SU-DHL-6 (cell line): ENCODE measurements at regions not wholly inside any gene's neighbourhood (a gene's known extent, or its start where the extent isn't known, plus 50 kb on each side); places are given as distances from the start of the nearest gene placed in this dataset.

Source experiments
- CTCF ChIP-seq: fragments of 200-600 bp; sonication (generic); IDR thresholded peaks from one replicate; pipeline ENCODE4 v1.5.1; 2017; ENCODE audit warnings: antibody characterized with exemption, mild to moderate bottlenecking, low read length, moderate library complexity; ENCODE audit not compliant: insufficient read depth, poor library complexity, severe bottlenecking
- EZH2phosphoT487 ChIP-seq: fragments of 200-600 bp; sonication (generic), shearing (Covaris generic); conservative IDR thresholded peaks from 2 replicates; pipeline ENCODE4 v1.6.1; 2018; ENCODE audit warnings: mild to moderate bottlenecking, antibody characterized with exemption, low read length, moderate library complexity, mixed read lengths

DNA sequence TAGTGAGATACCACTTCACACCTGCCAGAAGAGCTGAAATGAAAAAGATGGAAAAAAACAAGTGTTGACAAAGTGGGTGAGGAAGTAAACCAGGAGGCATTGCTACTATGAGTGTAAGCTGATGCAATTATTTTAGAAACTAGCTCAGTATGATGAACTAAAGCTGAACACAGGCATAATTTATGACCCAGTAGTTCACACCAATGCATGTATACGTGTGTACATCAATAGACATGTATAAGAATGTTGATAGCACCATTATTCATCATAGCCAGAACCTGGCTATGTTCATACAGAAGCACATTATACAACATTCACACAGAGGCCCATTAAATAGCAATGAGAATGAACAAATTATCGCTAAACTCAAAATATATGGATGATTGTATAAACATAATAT lies 83.1 kb upstream of the SPOPL start:
- TF ChIP-seq CTCF = no peak
- no peak for TF ChIP-seq EZH2phosphoT487
